ENCODE measurements at regions not wholly inside any gene's neighbourhood (a gene's known extent, or its start where the extent isn't known, plus 50 kb on each side); places are given as distances from the start of the nearest gene placed in this dataset.
"Not testable (repeated sequence)": the region's sequence is repeated elsewhere in the genome, so short reads cannot be mapped to it uniquely, and the experiment has no call there.

DNA sequence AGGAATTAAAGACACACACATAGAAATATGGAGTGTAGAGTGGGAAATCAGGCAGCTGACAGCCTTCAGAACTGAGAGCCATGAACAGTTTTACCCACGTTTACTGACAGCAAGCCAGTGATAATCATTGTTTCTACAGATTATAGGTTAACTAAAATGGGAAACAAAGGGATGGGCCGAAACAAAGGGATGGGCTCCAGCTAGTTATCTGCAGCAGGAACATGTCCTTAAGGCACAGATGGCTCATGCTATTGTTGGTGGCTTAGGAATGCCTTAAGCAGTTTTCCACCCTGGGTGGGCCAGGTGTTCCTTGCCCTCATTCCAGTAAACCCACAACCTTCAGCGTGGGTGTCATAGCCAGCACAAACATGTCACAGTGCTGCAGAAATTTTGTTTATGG, 355.7 kb upstream of the INTU start:
- TF ChIP-seq CTCF, POLR2A (IDR thresholded peaks at IDR 0.05): not testable (repeated sequence)

Data from lower leg skin (tissue), 3 donors.